Coronary artery (tissue), 2 donors: ENCODE measurements at regions not wholly inside any gene's neighbourhood (a gene's known extent, or its start where the extent isn't known, plus 50 kb on each side); places are given as distances from the start of the nearest gene placed in this dataset.

ENCODE experiments used
- DNase-seq: peaks from one replicate; pipeline ENCODE4 v3.0.0-alpha.2; 2017; ENCODE audit warnings: low spot score
- H3K27ac ChIP-seq, 2 donors: fragments of 200-600 bp; sonication (generic); one replicate each; pipeline ENCODE4 v1.5.1; 2016 to 2019
- H3K4me3 ChIP-seq: fragments of 200-600 bp; sonication (generic); 2 replicates; pipeline ENCODE4 v1.5.1; 2016; ENCODE audit warnings: mild to moderate bottlenecking, moderate library complexity
- TF ChIP-seq, protein P1 (sequence below): fragments of 200-600 bp; sonication (generic); IDR thresholded peaks from one replicate; pipeline ENCODE4 v1.5.1; 2019; ENCODE audit warnings: antibody characterized with exemption

DNA sequence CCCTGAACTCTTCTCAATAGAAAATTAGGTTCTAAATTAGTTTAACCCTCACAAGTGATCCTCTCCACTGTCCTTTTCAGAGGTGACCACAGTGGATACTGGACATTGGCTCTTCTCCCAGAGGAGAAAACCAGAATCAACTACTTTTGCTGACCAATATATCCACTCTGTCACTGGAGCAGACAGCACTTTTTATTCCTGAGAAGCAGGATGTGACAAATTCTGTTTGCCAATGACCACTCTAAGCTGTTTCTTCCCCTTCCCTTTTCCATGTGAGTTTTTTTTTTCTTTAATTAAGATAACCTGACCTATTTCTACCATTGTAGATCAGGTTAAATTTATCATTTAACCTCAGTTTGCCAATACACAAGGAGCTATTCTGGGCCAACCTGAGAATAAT lies 79.7 kb upstream of the ZNF280D start:
- Histone ChIP-seq H3K4me3 (no peak overlapping the region), H3K27ac (peak overlapping the region; percentile 31 to 58)
- DNase-seq, result no peak
- TF ChIP-seq, protein P1, sequence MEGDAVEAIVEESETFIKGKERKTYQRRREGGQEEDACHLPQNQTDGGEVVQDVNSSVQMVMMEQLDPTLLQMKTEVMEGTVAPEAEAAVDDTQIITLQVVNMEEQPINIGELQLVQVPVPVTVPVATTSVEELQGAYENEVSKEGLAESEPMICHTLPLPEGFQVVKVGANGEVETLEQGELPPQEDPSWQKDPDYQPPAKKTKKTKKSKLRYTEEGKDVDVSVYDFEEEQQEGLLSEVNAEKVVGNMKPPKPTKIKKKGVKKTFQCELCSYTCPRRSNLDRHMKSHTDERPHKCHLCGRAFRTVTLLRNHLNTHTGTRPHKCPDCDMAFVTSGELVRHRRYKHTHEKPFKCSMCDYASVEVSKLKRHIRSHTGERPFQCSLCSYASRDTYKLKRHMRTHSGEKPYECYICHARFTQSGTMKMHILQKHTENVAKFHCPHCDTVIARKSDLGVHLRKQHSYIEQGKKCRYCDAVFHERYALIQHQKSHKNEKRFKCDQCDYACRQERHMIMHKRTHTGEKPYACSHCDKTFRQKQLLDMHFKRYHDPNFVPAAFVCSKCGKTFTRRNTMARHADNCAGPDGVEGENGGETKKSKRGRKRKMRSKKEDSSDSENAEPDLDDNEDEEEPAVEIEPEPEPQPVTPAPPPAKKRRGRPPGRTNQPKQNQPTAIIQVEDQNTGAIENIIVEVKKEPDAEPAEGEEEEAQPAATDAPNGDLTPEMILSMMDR, result no peak

DNA sequence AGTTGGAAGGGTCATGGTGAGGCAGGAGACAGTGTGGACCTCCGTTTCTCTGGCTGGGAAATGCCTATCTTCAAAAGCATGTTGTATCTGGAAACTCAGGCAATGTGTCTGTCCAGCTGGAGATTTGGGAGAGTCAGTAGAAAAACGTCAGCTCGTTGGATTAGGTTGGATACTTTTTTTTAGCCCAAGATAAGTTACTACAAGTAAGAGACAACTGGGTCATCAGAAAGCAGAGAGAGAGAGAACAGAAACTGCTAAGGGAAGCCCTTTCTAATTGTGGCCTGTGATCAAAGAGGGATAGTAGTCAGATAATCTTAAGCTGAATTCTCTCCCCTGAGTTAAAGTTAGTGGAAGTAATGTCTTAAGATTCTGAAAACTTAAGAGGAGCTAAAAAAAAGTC lies 78.9 kb upstream of the ZNF280D start:
- H3K4me3 ChIP-seq, result no peak overlapping the region
- no peak for DNase-seq
- H3K27ac ChIP-seq, result peak overlapping the region; percentile 31 to 58
- TF ChIP-seq, protein P1, result no peak

DNA sequence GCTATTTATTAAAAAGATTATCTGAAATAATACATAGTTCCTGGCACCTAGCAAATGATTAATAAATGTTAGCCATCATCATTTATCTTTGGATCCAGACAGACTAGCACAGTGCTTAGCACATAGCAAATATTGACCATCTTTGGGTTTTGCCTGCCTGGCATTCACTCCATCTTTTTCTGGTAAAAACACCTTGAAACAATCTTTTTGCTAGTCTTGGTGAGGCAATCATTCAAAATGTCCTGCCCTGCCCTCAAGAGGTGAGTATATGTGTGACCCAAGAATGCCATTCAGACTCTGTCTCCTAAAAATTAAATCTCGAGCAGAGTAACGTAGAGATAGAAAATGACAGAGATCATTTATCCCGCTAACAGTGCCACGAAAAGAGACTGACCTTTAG lies 78.3 kb upstream of the ZNF280D start:
- Histone ChIP-seq H3K27ac (peak overlapping the region; percentile 31 to 58), H3K4me3 (no peak overlapping the region)
- TF ChIP-seq, protein P1, result no peak
- DNase-seq, result no peak

DNA sequence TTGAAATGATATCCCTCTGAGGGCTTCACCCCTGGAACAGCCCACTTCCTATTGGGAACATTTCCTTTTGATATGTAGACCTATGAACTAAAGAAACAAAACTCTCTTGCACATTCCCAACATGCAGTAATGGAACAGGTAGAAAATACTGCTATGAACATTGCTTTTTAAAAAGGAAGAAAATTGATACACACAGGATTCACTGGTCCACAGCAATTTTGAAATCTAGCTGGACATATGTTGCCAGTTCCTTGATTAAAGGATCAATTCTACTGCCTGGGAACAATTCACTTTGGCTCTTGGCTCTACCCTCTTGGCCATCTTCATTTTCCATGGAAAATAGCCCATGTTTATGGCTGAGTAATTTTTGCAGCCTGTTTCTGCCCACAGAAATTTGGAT lies 74.9 kb upstream of the ZNF280D start:
- no peak overlapping the region for H3K27ac ChIP-seq
- TF ChIP-seq, protein P1, result no peak
- no peak for DNase-seq
- H3K4me3 ChIP-seq, result no peak overlapping the region

DNA sequence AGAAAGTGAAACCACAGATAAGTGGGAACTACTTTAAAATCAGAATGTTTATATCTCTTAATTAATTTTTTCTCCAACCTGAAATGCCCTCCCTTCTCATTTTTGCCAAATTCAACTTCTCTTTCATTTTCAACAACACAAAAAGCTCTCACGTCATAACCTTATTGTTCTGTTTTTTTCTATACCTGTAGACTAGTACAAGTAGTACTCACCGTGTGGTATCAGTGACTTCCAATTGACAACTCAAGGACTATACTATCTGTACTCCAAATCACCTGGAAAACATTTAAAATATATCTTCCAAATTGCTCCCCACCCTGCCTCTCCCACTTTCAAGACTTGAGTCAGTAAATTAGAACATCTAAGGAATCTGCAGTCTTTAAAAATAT lies 72.8 kb upstream of the ZNF280D start:
- H3K4me3 ChIP-seq, result peak overlapping the region; percentile 34
- no peak for DNase-seq
- H3K27ac ChIP-seq, result no peak overlapping the region
- TF ChIP-seq, protein P1, result no peak

DNA sequence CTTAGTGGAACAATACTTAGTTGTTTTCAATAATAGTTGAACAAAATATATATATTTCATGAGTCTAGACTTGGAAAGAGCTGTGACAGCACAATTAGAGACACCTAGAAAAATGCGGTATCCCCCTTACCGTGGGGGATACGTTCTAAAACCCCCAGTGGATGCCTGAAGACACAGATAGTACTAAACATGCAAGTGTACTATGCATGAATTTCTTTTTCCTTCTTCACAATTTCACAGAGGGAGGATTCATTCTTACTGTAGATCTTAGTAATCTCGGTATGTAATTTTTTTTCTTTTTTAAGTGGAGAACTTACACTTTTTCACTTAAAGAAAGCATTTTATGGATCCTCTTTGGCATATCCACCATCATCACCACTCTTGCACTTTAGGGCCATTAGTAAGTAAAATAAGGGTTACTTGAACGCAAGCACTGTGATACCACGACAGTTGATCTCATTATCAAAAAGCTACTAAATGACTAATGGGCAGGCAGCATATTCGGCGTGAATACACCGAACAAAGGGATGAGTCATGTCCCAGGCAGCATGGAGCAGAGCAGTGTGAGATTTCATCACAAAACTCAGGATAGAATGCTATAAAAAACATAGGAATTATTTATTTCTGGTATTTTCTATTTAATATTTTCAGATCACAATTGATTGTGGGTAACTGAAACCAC lies 72.3 kb upstream of the ZNF280D start:
- H3K4me3 ChIP-seq, result peak overlapping the region; percentile 34
- TF ChIP-seq, protein P1, result no peak
- DNase-seq, result no peak
- no peak overlapping the region for H3K27ac ChIP-seq

DNA sequence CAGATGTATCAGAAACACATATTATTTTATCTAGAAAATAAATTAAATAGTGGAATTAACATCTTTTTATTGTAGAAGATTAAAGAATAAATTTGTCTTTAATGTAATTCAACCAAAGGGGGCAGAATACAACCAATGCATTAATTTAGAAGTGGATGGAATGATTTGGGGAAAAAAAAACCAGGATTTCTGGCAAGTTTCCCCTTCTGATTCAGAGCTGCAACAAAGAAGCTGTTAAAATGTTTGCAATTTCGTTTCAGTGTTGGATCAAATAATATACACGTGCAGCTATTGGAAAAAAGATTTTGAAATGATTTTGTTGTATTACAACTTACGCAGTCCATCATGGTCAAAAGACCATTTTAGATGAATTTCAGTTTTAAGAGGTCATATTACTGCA lies 71.6 kb upstream of the ZNF280D start:
- no peak for DNase-seq
- Histone ChIP-seq H3K27ac (no peak overlapping the region), H3K4me3 (no peak overlapping the region)
- TF ChIP-seq, protein P1, result no peak
